ENCODE measurements at regions not wholly inside any gene's neighbourhood (a gene's known extent, or its start where the extent isn't known, plus 50 kb on each side); places are given as distances from the start of the nearest gene placed in this dataset.

DNA sequence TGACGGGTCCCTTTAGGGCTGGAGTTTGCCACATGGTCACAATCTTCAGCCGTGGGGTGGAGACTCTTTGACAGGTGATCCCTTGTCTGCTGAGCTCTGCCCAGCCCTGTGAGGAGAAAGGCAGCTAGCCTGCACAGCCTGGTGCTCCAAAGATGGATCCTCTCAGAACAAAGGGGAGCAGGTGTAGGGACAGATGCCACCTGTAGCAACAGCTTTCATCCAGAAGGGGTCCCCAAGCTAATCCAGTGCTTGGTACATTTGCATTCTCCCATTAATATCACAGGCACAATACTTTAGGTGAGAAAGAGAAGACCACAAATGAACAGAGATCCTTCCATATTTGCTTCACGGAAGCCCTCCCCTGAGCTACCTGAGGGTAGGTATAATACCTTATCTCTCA is 93.2 kb downstream of the CCDC185 start:
- in situ Hi-C loops (cut with HindIII; ENCODE audit: low sequenced_read_pairs) = loop anchor here (10.0 kb wide), 2 partner anchors 72 to 142 kb away; no protein-coding TSS in a partner anchor

DNA sequence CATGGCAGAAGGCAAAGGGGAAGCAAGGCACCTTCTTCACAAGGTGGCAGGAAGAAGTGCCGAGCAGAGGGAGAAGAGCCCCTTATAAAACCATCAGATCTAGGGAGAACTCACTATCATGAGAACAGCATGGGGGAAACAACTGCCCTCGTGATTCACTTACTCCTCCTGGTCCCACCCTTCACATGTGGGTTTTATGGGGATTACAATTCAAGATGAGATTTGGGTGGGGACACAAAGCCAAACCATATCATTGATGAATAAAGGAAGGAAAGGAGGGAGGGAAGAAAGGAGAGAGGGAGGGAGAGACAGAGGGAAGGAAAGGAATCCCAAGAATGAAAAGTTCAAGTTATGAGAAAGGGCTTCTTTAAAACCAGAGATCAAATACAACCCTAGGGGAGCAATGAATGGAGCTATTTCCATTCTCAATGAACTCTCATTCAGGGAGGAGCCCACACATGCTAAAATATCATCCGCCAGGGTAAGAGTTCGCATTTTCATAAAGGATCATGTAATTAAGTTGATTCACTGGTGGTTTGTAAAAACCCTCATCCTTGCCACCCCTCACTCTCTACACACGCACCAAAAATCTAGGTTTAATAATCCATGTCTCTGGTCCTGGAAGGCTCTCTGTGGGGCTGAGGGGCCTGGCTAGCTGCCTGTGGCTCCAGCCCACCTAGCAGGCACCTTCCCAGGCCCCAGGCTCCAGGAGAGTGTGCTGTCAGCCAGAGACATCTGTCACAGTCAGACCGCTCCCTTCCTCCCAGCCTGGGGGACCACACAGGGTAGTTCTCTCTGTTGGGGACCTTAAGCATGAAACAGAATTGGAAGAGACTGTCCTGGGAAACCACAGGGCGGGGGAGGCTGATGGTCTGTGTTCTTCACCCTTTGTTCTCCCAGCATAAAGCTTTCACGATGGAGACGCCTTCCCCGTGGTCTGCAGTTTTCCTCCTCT is 94.0 kb downstream of the CCDC185 start:
- in situ Hi-C loops (cut with HindIII; ENCODE audit: low sequenced_read_pairs) = loop anchor here (10.0 kb wide), 2 partner anchors 72 to 142 kb away; no protein-coding TSS in a partner anchor

DNA sequence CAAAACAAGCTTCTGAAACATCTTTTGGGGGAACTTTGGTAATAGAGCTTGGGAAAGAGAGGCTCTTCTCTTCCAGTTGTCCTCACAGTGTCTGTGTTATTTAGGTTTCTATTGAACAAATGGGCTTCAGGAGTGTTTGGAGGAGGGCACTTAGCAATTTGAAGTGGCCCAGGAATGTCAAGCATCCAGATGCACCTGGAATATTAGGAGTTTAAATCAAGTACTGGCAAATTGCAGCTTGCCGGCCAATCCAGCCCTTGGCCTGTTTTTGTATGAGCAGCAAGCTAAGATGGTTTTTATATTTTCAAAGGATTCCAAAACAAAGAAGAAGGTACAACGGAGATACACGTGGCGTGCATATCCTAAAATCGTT is 94.7 kb downstream of the CCDC185 start:
- in situ Hi-C loops (cut with HindIII; ENCODE audit: low sequenced_read_pairs) = loop anchor here (10.0 kb wide), 2 partner anchors 73 to 143 kb away; no protein-coding TSS in a partner anchor

DNA sequence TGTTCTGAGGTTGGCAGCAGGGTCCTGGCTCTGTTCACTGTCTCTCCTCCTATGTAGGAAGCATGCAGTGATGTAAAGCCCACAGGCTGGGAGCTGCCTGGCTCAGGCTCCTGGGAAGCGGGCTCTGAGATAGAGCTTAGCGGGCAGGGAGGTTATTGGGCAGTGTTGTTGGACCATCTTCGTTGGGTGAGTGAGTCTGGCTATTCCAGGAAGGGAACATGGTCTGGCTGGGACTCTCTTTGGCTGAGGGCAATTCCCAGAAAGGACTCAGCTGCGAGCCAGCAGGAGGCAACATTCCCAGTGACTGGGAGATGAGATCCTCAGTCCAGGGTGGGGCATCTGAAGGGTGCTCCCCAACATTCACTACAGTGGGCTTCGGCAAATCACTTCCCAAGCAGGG is 96.2 kb downstream of the CCDC185 start:
- in situ Hi-C loops (cut with HindIII; ENCODE audit: low sequenced_read_pairs) = loop anchor here (10.0 kb wide), 2 partner anchors 75 to 145 kb away; no protein-coding TSS in a partner anchor

DNA sequence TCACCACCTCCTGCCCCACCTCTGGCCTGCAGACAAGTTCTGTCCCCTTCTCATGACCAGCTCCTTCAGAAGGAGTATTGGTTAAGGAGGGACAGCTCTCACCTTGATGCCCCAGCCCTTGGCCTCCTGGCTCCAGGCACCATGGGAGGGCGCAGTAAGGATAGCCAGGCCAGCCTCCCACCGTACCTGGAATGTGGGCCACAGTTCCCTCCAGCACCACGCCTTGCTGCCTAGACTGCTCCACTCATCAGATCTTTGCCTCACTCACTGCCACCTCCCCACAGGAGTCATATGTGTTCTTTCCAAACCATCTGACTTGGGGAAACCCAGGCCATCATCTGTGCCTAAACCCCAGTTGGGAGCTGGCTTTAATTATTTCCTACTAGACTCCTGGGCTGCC is 97.0 kb downstream of the CCDC185 start:
- in situ Hi-C loops (cut with HindIII; ENCODE audit: low sequenced_read_pairs) = no loop called here

Measured in endothelial cell of hepatic sinusoid (primary cell).